Liver (tissue), 8 donors: ENCODE measurements at regions not wholly inside any gene's neighbourhood (a gene's known extent, or its start where the extent isn't known, plus 50 kb on each side); places are given as distances from the start of the nearest gene placed in this dataset.

Source experiments
- DNase-seq: peaks from one replicate; pipeline ENCODE4 v3.0.0-alpha.2; 2017; ENCODE audit warnings: low spot score
- H3K27ac ChIP-seq, 2 donors: one replicate each; pipeline ENCODE4 v1.7.0; 2013; ENCODE audit warnings: inconsistent platforms in 2 of 2, low read length in 2 of 2, control low read depth in 1 of 2, low read depth in 1 of 2, mild to moderate bottlenecking in 1 of 2
- H3K27me3 ChIP-seq, 4 donors: one replicate each; pipeline versions ENCODE4 v1.6.1 to v1.7.0; 2013; ENCODE audit warnings: low read length in 3 of 4, inconsistent platforms in 1 of 4, mild to moderate bottlenecking in 1 of 4, moderate library complexity in 1 of 4; ENCODE audit not compliant: control insufficient read depth in 4 of 4, insufficient read depth in 4 of 4
- H3K36me3 ChIP-seq, 4 donors: one replicate each; pipeline versions ENCODE4 v1.6.1 to v1.7.0; 2013; ENCODE audit warnings: low read length in 3 of 4, mild to moderate bottlenecking in 3 of 4, low read depth in 1 of 4, moderate library complexity in 1 of 4; ENCODE audit not compliant: control insufficient read depth in 4 of 4, insufficient read depth in 3 of 4
- H3K4me1 ChIP-seq, 4 donors: one replicate each; pipeline versions ENCODE4 v1.6.1 to v1.7.0; 2013; ENCODE audit warnings: low read length in 3 of 4, mild to moderate bottlenecking in 3 of 4, moderate library complexity in 1 of 4; ENCODE audit not compliant: control insufficient read depth in 4 of 4, insufficient read depth in 4 of 4
- H3K4me3 ChIP-seq, 3 donors: one replicate each; pipeline versions ENCODE4 v1.6.1 to v1.7.0; 2013; ENCODE audit warnings: low read length in 3 of 3, control low read depth in 1 of 3, low read depth in 1 of 3, mild to moderate bottlenecking in 1 of 3
- H3K9ac ChIP-seq, 2 donors: one replicate each; pipeline ENCODE4 v1.7.0; 2013; ENCODE audit warnings: low read length in 2 of 2, mild to moderate bottlenecking in 2 of 2, moderate library complexity in 2 of 2, control low read depth in 1 of 2, low read depth in 1 of 2
- H3K9me3 ChIP-seq, 4 donors: one replicate each; pipeline versions ENCODE4 v1.6.1 to v1.7.0; 2013; ENCODE audit warnings: low read length in 3 of 4; ENCODE audit not compliant: control insufficient read depth in 4 of 4
- EGR1 ChIP-seq, 2 donors: IDR thresholded peaks; 2 replicates each; pipeline ENCODE4 v1.6.1; 2016 to 2018; ENCODE audit warnings: antibody characterized with exemption in 2 of 2, low read depth in 2 of 2
- FOXA2 ChIP-seq: IDR thresholded peaks from 2 replicates; pipeline ENCODE4 v1.6.1; 2016; ENCODE audit warnings: antibody characterized with exemption
- HNF4A ChIP-seq, 2 donors: conservative IDR thresholded peaks; 2 replicates each; pipeline ENCODE4 v1.6.1; 2016; ENCODE audit warnings: antibody characterized with exemption in 2 of 2, mild to moderate bottlenecking in 2 of 2
- HNF4G ChIP-seq: IDR thresholded peaks from 2 replicates; pipeline ENCODE4 v1.6.1; 2016; ENCODE audit warnings: antibody characterized with exemption
- JUND ChIP-seq, 2 donors: IDR thresholded peaks; 2 replicates each; pipeline ENCODE4 v1.6.1; 2016; ENCODE audit warnings: antibody characterized with exemption in 2 of 2
- NR2F2 ChIP-seq: IDR thresholded peaks from 2 replicates; pipeline ENCODE4 v1.6.1; 2016; ENCODE audit warnings: antibody characterized with exemption
- RAD21 ChIP-seq, 2 donors: IDR thresholded peaks; 2 replicates each; pipeline ENCODE4 v1.6.1; 2016; ENCODE audit warnings: antibody characterized with exemption in 2 of 2, mild to moderate bottlenecking in 2 of 2
- RXRA ChIP-seq, 2 donors: IDR thresholded peaks; 2 replicates each; pipeline ENCODE4 v1.6.1; 2017 to 2018; ENCODE audit warnings: antibody characterized with exemption in 2 of 2, mild to moderate bottlenecking in 1 of 2
- SP1 ChIP-seq: IDR thresholded peaks from 2 replicates; pipeline ENCODE4 v1.6.1; 2018; ENCODE audit warnings: antibody characterized with exemption, mild to moderate bottlenecking
- TAF1 ChIP-seq: conservative IDR thresholded peaks from 2 replicates; pipeline ENCODE4 v1.6.1; 2016; ENCODE audit warnings: antibody characterized with exemption, mild to moderate bottlenecking
- YY1 ChIP-seq: IDR thresholded peaks from 2 replicates; pipeline ENCODE4 v1.6.1; 2016; ENCODE audit warnings: antibody characterized with exemption, mild to moderate bottlenecking
- WGBS: extraction: QIAGEN DNeasy Blood & Tissue Kit; methylation state at CpG from one replicate; pipeline ENCODE4 v1.1.7; 2013; 5-methylcytosine and 5-hydroxymethylcytosine counted together
- TF ChIP-seq, protein P1 (sequence below): IDR thresholded peaks from 2 replicates; pipeline ENCODE4 v1.6.1; 2016; ENCODE audit warnings: antibody characterized with exemption
- TF ChIP-seq, protein P2 (sequence below): IDR thresholded peaks from 2 replicates; pipeline ENCODE4 v1.6.1; 2016; ENCODE audit warnings: antibody characterized with exemption
- TF ChIP-seq, protein P3 (sequence below): fragments of 150-350 bp; IDR thresholded peaks from 2 replicates; pipeline ENCODE4 v1.5.1; 2017; ENCODE audit warnings: improper control_type of control experiment, low read depth, low read length; ENCODE audit not compliant: missing input control
- TF ChIP-seq, protein P4 (sequence below): IDR thresholded peaks from 2 replicates; pipeline ENCODE4 v1.6.1; 2016; ENCODE audit warnings: antibody characterized with exemption, mild to moderate bottlenecking
- TF ChIP-seq, protein P5 (sequence below): IDR thresholded peaks from 2 replicates; pipeline ENCODE4 v1.6.1; 2016; ENCODE audit warnings: antibody characterized with exemption
- donor health status: healthy.
- donor health status: healthy.
- donor health status: healthy.
- donor health status: healthy.
- donor health status: healthy.

DNA sequence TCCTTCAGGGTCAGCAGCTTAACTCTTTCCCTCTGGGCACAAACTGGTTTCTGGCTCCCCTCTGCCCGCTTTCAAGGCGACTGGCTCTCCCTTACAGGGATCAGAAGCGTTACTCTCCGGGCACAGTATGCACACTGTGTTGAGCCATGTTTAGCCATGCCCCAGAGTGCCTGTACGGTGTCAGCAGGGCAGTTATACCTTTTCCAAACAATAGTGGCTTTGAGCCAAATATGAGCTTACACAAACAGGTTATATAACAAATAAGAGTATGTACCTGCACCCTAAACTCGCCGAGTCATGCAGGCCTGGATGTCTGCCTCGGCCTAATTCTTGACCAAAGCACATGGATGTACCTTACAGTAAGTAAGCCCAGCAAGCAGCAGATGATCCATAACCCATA, 175.6 kb upstream of the ANKRD28 start (continued):
- TF ChIP-seq NR2F2: no peak
- no peak for TF ChIP-seq YY1
- TF ChIP-seq HNF4G: no peak
- no peak for TF ChIP-seq SP1
- TF ChIP-seq, protein P1, sequence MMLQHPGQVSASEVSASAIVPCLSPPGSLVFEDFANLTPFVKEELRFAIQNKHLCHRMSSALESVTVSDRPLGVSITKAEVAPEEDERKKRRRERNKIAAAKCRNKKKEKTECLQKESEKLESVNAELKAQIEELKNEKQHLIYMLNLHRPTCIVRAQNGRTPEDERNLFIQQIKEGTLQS: no peak

DNA sequence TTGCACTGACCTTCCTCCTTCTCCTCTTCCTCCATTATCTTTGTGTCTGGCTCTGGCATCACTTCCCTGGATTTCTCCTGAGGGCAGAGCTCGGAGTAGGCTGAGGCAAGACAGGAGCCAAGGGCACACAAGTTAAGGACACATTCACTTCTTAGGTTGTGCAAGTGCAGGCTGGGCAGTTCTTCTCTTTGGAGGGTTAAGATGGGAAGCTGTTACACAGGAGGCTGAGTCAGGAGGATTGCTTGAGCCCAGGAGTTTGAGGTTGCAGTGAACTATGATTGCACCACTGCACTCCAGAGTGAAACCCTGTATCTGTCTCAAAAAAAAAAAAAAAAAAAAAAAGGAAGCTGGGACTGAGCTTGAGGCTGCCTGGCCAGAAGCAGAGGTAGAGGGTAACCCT, 176.2 kb upstream of the ANKRD28 start:
- H3K9me3 ChIP-seq: no peaks in the 10 kb centered on the region
- 83% methylated on average over 1 of the region's 1 CpG for whole genome bisulfite sequencing
- H3K36me3 ChIP-seq: no peaks in the 10 kb centered on the region
- H3K27me3 ChIP-seq: no peaks in the 10 kb centered on the region
- no peak for DNase-seq
- no peak overlapping the region for H3K4me3 ChIP-seq
- H3K27ac ChIP-seq: no peak overlapping the region
- H3K9ac ChIP-seq: no peak overlapping the region
- TF ChIP-seq JUND (IDR thresholded peaks at IDR 0.05): no peak
- TF ChIP-seq, protein P2, sequence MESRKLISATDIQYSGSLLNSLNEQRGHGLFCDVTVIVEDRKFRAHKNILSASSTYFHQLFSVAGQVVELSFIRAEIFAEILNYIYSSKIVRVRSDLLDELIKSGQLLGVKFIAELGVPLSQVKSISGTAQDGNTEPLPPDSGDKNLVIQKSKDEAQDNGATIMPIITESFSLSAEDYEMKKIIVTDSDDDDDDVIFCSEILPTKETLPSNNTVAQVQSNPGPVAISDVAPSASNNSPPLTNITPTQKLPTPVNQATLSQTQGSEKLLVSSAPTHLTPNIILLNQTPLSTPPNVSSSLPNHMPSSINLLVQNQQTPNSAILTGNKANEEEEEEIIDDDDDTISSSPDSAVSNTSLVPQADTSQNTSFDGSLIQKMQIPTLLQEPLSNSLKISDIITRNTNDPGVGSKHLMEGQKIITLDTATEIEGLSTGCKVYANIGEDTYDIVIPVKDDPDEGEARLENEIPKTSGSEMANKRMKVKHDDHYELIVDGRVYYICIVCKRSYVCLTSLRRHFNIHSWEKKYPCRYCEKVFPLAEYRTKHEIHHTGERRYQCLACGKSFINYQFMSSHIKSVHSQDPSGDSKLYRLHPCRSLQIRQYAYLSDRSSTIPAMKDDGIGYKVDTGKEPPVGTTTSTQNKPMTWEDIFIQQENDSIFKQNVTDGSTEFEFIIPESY: no peak
- TF ChIP-seq FOXA2: no peak
- TF ChIP-seq HNF4A (conservative IDR thresholded peaks at IDR 0.05): no peak
- TF ChIP-seq SP1: no peak
- H3K4me1 ChIP-seq: no peaks in the 10 kb centered on the region

DNA sequence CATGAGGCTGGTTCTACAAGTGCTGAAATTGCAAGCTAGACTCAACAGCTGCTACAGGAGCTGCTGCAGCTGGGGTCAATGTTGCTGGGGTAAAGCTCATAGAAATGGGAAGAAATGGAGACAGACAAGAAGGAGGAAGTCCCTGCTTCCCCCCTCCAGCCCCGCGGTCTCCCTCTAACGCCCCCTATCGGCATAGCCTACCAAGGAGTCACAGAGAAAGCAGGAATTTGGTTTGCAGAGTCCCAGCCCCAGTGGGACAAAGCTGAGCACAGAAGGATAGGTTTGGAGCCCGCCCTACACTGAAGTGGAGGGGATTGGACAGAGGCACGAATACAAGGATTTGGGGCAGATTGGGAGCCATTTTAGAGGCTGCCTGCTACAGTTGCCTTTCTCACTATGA, 176.9 kb upstream of the ANKRD28 start:
- H3K9me3 ChIP-seq: no peaks in the 10 kb centered on the region
- H3K4me1 ChIP-seq: no peaks in the 10 kb centered on the region
- TF ChIP-seq, protein P1: no peak
- TF ChIP-seq FOXA2 (no peak), HNF4G (no peak), TAF1 (no peak), NR2F2 (no peak), HNF4A (conservative IDR thresholded peaks at IDR 0.05) (no peak), RXRA (IDR thresholded peaks at IDR 0.05) (no peak)
- no peaks in the 10 kb centered on the region for H3K36me3 ChIP-seq
- no peak overlapping the region for H3K27ac ChIP-seq
- H3K9ac ChIP-seq: no peak overlapping the region
- WGBS: 28% methylated on average over 6 of the region's 6 CpGs
- H3K4me3 ChIP-seq: no peak overlapping the region
- DNase-seq: no peak
- H3K27me3 ChIP-seq: no peaks in the 10 kb centered on the region

DNA sequence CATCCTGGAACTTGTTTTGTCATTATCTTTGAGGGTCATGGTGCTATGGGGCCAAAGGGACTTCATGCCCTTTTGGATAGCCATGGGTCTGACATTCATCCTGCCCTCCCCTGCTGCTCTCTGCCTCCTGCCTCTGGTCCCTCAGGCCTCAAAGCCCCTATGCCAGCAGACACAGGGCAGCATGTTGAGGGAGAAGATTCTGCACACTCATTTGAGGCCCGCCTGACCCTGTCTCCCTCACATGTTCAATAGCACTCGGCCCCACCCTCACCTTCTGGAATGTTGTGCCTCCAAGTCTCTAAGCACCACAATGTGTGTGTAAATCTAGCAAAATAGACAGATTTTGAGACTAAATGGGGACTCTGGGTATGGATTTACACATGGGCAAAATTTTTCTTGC, 178.7 kb upstream of the ANKRD28 start:
- Histone ChIP-seq H3K4me3 (no peak overlapping the region), H3K27ac (no peak overlapping the region), H3K9ac (no peak overlapping the region), H3K4me1 (no peaks in the 10 kb centered on the region), H3K9me3 (no peaks in the 10 kb centered on the region), H3K27me3 (no peaks in the 10 kb centered on the region), H3K36me3 (no peaks in the 10 kb centered on the region)
- WGBS: 46% methylated on average over 2 of the region's 2 CpGs
- no peak for DNase-seq
- TF ChIP-seq FOXA2: no peak
- TF ChIP-seq, protein P3, sequence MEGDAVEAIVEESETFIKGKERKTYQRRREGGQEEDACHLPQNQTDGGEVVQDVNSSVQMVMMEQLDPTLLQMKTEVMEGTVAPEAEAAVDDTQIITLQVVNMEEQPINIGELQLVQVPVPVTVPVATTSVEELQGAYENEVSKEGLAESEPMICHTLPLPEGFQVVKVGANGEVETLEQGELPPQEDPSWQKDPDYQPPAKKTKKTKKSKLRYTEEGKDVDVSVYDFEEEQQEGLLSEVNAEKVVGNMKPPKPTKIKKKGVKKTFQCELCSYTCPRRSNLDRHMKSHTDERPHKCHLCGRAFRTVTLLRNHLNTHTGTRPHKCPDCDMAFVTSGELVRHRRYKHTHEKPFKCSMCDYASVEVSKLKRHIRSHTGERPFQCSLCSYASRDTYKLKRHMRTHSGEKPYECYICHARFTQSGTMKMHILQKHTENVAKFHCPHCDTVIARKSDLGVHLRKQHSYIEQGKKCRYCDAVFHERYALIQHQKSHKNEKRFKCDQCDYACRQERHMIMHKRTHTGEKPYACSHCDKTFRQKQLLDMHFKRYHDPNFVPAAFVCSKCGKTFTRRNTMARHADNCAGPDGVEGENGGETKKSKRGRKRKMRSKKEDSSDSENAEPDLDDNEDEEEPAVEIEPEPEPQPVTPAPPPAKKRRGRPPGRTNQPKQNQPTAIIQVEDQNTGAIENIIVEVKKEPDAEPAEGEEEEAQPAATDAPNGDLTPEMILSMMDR: no peak
- no peak for TF ChIP-seq TAF1
- no peak for TF ChIP-seq HNF4G
- TF ChIP-seq EGR1 (IDR thresholded peaks at IDR 0.05; ENCODE audit: low read depth in 2 of 2): no peak
- no peak for TF ChIP-seq RAD21 (IDR thresholded peaks at IDR 0.05)
- no peak for TF ChIP-seq NR2F2
- TF ChIP-seq YY1: no peak
- no peak for TF ChIP-seq SP1
- TF ChIP-seq, protein P4, sequence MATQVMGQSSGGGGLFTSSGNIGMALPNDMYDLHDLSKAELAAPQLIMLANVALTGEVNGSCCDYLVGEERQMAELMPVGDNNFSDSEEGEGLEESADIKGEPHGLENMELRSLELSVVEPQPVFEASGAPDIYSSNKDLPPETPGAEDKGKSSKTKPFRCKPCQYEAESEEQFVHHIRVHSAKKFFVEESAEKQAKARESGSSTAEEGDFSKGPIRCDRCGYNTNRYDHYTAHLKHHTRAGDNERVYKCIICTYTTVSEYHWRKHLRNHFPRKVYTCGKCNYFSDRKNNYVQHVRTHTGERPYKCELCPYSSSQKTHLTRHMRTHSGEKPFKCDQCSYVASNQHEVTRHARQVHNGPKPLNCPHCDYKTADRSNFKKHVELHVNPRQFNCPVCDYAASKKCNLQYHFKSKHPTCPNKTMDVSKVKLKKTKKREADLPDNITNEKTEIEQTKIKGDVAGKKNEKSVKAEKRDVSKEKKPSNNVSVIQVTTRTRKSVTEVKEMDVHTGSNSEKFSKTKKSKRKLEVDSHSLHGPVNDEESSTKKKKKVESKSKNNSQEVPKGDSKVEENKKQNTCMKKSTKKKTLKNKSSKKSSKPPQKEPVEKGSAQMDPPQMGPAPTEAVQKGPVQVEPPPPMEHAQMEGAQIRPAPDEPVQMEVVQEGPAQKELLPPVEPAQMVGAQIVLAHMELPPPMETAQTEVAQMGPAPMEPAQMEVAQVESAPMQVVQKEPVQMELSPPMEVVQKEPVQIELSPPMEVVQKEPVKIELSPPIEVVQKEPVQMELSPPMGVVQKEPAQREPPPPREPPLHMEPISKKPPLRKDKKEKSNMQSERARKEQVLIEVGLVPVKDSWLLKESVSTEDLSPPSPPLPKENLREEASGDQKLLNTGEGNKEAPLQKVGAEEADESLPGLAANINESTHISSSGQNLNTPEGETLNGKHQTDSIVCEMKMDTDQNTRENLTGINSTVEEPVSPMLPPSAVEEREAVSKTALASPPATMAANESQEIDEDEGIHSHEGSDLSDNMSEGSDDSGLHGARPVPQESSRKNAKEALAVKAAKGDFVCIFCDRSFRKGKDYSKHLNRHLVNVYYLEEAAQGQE: no peak
- TF ChIP-seq, protein P2: no peak
- no peak for TF ChIP-seq HNF4A (conservative IDR thresholded peaks at IDR 0.05)
- TF ChIP-seq, protein P5, sequence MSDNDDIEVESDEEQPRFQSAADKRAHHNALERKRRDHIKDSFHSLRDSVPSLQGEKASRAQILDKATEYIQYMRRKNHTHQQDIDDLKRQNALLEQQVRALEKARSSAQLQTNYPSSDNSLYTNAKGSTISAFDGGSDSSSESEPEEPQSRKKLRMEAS: no peak
